GM20431 (cell line): ENCODE measurements at regions not wholly inside any gene's neighbourhood (a gene's known extent, or its start where the extent isn't known, plus 50 kb on each side); places are given as distances from the start of the nearest gene placed in this dataset.

Source experiments
- in situ Hi-C: fragments of 300-500 bp; cut with MseI, MboI; formaldehyde crosslinking; loops from one replicate; pipeline ENCODE4 v1.15.0; 2020; ENCODE audit warnings: low sequenced_read_pairs; ENCODE audit not compliant: unreplicated experiment

- in situ Hi-C loops, result no loop called here
Measured at GRCh38 chrX:65610481-65610880, 57.0 kb upstream of the MSN start.

GRCh38 chrX:65610040-65610439, 57.4 kb upstream of the MSN start:
- in situ Hi-C loops, result no loop called here

- in situ Hi-C loops, result no loop called here
Measured at GRCh38 chrX:65609237-65609636, 58.2 kb upstream of the MSN start.

GRCh38 chrX:65608026-65608425, 59.4 kb upstream of the MSN start:
- in situ Hi-C loops, result no loop called here

GRCh38 chrX:65607070-65607742, 60.2 kb upstream of the MSN start:
- in situ Hi-C loops, result no loop called here

GRCh38 chrX:65602221-65602560, 65.3 kb upstream of the MSN start:
- in situ Hi-C loops, result no loop called here

GRCh38 chrX:65601530-65602220, 65.8 kb upstream of the MSN start:
- in situ Hi-C loops, result no loop called here

GRCh38 chrX:65601126-65601525, 66.3 kb upstream of the MSN start:
- in situ Hi-C loops, result no loop called here

GRCh38 chrX:65600106-65600505, 65.5 kb upstream of the LAS1L start:
- in situ Hi-C loops, result no loop called here

GRCh38 chrX:65598559-65599147, 64.1 kb upstream of the LAS1L start:
- in situ Hi-C loops, result loop anchor here (25.0 kb wide), 2 partner anchors 139 to 389 kb away; no protein-coding TSS in a partner anchor

- in situ Hi-C loops, result loop anchor here (25.0 kb wide), 2 partner anchors 141 to 391 kb away; no protein-coding TSS in a partner anchor
Measured at GRCh38 chrX:65596270-65597034, 61.9 kb upstream of the LAS1L start.

- in situ Hi-C loops, result loop anchor here (25.0 kb wide), 2 partner anchors 142 to 392 kb away; no protein-coding TSS in a partner anchor
Measured at GRCh38 chrX:65595460-65595876, 60.9 kb upstream of the LAS1L start.

- in situ Hi-C loops, result loop anchor here (25.0 kb wide), 2 partner anchors 146 to 396 kb away; no protein-coding TSS in a partner anchor
Measured at GRCh38 chrX:65591206-65591605, 56.6 kb upstream of the LAS1L start.

- in situ Hi-C loops, result loop anchor here (25.0 kb wide), 2 partner anchors 148 to 398 kb away; no protein-coding TSS in a partner anchor
Measured at GRCh38 chrX:65589304-65589703, 54.7 kb upstream of the LAS1L start.

GRCh38 chrX:65588795-65589194, 54.2 kb upstream of the LAS1L start:
- in situ Hi-C loops, result loop anchor here (25.0 kb wide), 2 partner anchors 149 to 399 kb away; no protein-coding TSS in a partner anchor

GRCh38 chrX:65587616-65588526, 53.3 kb upstream of the LAS1L start:
- in situ Hi-C loops, result loop anchor here (25.0 kb wide), 2 partner anchors 149 to 399 kb away; no protein-coding TSS in a partner anchor

GRCh38 chrX:65586491-65586890, 51.9 kb upstream of the LAS1L start:
- in situ Hi-C loops, result loop anchor here (25.0 kb wide), 2 partner anchors 151 to 401 kb away; no protein-coding TSS in a partner anchor

- in situ Hi-C loops, result loop anchor here (25.0 kb wide), 2 partner anchors 152 to 402 kb away; no protein-coding TSS in a partner anchor
Measured at GRCh38 chrX:65585226-65585625, 50.6 kb upstream of the LAS1L start.
